H1 (cell line): ENCODE measurements at regions not wholly inside any gene's neighbourhood (a gene's known extent, or its start where the extent isn't known, plus 50 kb on each side); places are given as distances from the start of the nearest gene placed in this dataset.

Experiments used
- CTCF ChIA-PET: fragments of 300-600 bp; sonication (Branson Sonifier 250); formaldehyde crosslinking; loops from one replicate; lab custom pipeline; 2021; ENCODE audit not compliant: partially characterized antibody; lab: Charles Lee
- POLR2A ChIA-PET: fragments of 300-600 bp; sonication (Branson Sonifier 250); formaldehyde crosslinking; loops from one replicate; lab custom pipeline; 2021; ENCODE audit warnings: inconsistent platforms; ENCODE audit not compliant: partially characterized antibody; lab: Charles Lee
- DNase-seq, 2 experiments: peaks; one replicate each; pipeline versions ENCODE4 v3.0.0 to v3.0.0-alpha.2; 2010 to 2022; ENCODE audit warnings: low spot score in 2 of 2, low read depth in 1 of 2, mixed read lengths in 1 of 2
- FAIRE-seq: peaks from 2 replicates; lab custom pipeline; 2011; peaks lifted over from hg19 to GRCh38; lab: Jason Lieb, UNC
- H2AFZ ChIP-seq: 2 replicates; pipeline ENCODE4 v1.8.1; 2012; ENCODE audit warnings: low read length, inconsistent platforms
- H2AK5ac ChIP-seq: 2 replicates; pipeline ENCODE4 v1.6.1; 2013; ENCODE audit warnings: low read depth, low read length
- H2BK120ac ChIP-seq: replicated peaks from 2 replicates; pipeline ENCODE3; 2013; ENCODE audit warnings: low read depth, low read length, inconsistent platforms
- H2BK12ac ChIP-seq: 2 replicates; pipeline ENCODE4 v1.6.1; 2013; ENCODE audit warnings: low read depth, low read length
- H2BK15ac ChIP-seq: 2 replicates; pipeline ENCODE4 v1.6.1; 2013; ENCODE audit warnings: low read length
- H2BK20ac ChIP-seq: 2 replicates; pipeline ENCODE4 v1.6.1; 2013; ENCODE audit warnings: low read length
- H2BK5ac ChIP-seq: 2 replicates; pipeline ENCODE4 v1.6.1; 2013; ENCODE audit warnings: low read depth, low read length
- H3K14ac ChIP-seq: 2 replicates; pipeline ENCODE4 v1.6.1; 2013; ENCODE audit warnings: inconsistent platforms; ENCODE audit not compliant: insufficient read length
- H3K18ac ChIP-seq: 2 replicates; pipeline ENCODE4 v1.6.1; 2013; ENCODE audit warnings: low read length; ENCODE audit errors: extremely low read depth
- H3K23ac ChIP-seq: 2 replicates; pipeline ENCODE4 v1.6.1; 2013; ENCODE audit warnings: inconsistent platforms; ENCODE audit not compliant: insufficient read length
- H3K23me2 ChIP-seq: 2 replicates; pipeline ENCODE4 v1.6.1; 2013; ENCODE audit warnings: low read depth, low read length
- H3K27ac ChIP-seq: 2 replicates; pipeline ENCODE4 v1.6.1; 2011; ENCODE audit warnings: low read depth, low read length, inconsistent platforms
- H3K27me3 ChIP-seq, 4 experiments: replicated peaks in 1 of 4; 1 replicate in 1 of 4; 2 replicates in 3 of 4; pipeline versions ENCODE4 v1.6.1 to v1.8.1; 2011 to 2013; ENCODE audit warnings: low read length in 3 of 4, mild to moderate bottlenecking in 3 of 4, inconsistent platforms in 2 of 4, mixed read lengths in 2 of 4, moderate library complexity in 1 of 4; ENCODE audit not compliant: control insufficient read depth in 3 of 4, insufficient read depth in 3 of 4; ENCODE audit errors: extremely low read depth in 1 of 4
- H3K36me3 ChIP-seq, 4 experiments: 2 replicates each; pipeline versions ENCODE4 v1.6.1 to v1.8.1; 2011 to 2013; ENCODE audit warnings: mild to moderate bottlenecking in 4 of 4, low read length in 3 of 4, moderate library complexity in 2 of 4, control low read depth in 1 of 4, inconsistent platforms in 1 of 4; ENCODE audit not compliant: insufficient read depth in 4 of 4, control insufficient read depth in 2 of 4
- H3K4ac ChIP-seq: replicated peaks from 2 replicates; pipeline ENCODE3; 2013; ENCODE audit warnings: low read length, low read depth, mixed read lengths, inconsistent platforms; ENCODE audit not compliant: insufficient read length
- H3K4me1 ChIP-seq, 4 experiments: replicated peaks in 1 of 4; 1 replicate in 1 of 4; 2 replicates in 3 of 4; pipeline versions ENCODE4 v1.6.1 to v1.8.1; 2011 to 2013; ENCODE audit warnings: low read length in 3 of 4, inconsistent platforms in 2 of 4, mixed read lengths in 1 of 4; ENCODE audit not compliant: insufficient read depth in 4 of 4, control insufficient read depth in 3 of 4
- H3K4me2 ChIP-seq, 2 experiments: 2 replicates each; pipeline versions ENCODE4 v1.6.1 to v1.8.1; 2011 to 2013; ENCODE audit warnings: low read depth in 2 of 2, low read length in 2 of 2, control low read depth in 1 of 2, inconsistent platforms in 1 of 2, mild to moderate bottlenecking in 1 of 2; ENCODE audit not compliant: insufficient read depth in 1 of 2
- H3K4me3 ChIP-seq, 4 experiments: fragments of 200-600, 300-600 bp in 1 of 4; sonication (generic), shearing (Covaris generic), sonication (Bioruptor Twin) in 1 of 4; 2 replicates each; pipeline versions ENCODE4 v1.5.1 to v1.8.1; 2011 to 2016; ENCODE audit warnings: low read length in 4 of 4, low read depth in 3 of 4, control low read depth in 2 of 4, inconsistent platforms in 2 of 4, mild to moderate bottlenecking in 2 of 4, mixed read lengths in 1 of 4, moderate library complexity in 1 of 4; ENCODE audit not compliant: insufficient read depth in 2 of 4; ENCODE audit errors: extremely low read depth in 1 of 4
- H3K56ac ChIP-seq: replicated peaks from 2 replicates; pipeline ENCODE3; 2013; ENCODE audit warnings: low read depth, mild to moderate bottlenecking, mixed read lengths, low read length, inconsistent platforms; ENCODE audit not compliant: insufficient read length
- H3K79me1 ChIP-seq: 2 replicates; pipeline ENCODE4 v1.6.1; 2013; ENCODE audit warnings: low read depth, low read length, control low read depth
- H3K79me2 ChIP-seq, 2 experiments: 2 replicates each; pipeline versions ENCODE4 v1.6.1 to v1.8.1; 2012 to 2013; ENCODE audit warnings: low read length in 2 of 2, mild to moderate bottlenecking in 2 of 2, inconsistent platforms in 1 of 2; ENCODE audit not compliant: insufficient read depth in 2 of 2, control insufficient read depth in 1 of 2
- H3K9ac ChIP-seq, 4 experiments: replicated peaks in 1 of 4; 1 replicate in 1 of 4; 2 replicates in 3 of 4; pipeline versions ENCODE4 v1.6.1 to v1.8.1; 2011 to 2013; ENCODE audit warnings: low read depth in 3 of 4, low read length in 3 of 4, control low read depth in 2 of 4, mild to moderate bottlenecking in 2 of 4, moderate library complexity in 2 of 4, inconsistent platforms in 1 of 4; ENCODE audit errors: extremely low read depth in 1 of 4
- H3K9me3 ChIP-seq, 2 experiments: 2 replicates each; pipeline versions ENCODE4 v1.6.1 to v1.8.1; 2012 to 2013; ENCODE audit warnings: mild to moderate bottlenecking in 2 of 2, moderate library complexity in 2 of 2, control low read depth in 1 of 2, inconsistent platforms in 1 of 2, low read depth in 1 of 2, low read length in 1 of 2, mixed read lengths in 1 of 2; ENCODE audit not compliant: insufficient read depth in 2 of 2
- H4K20me1 ChIP-seq, 2 experiments: replicated peaks in 1 of 2; 2 replicates each; pipeline versions ENCODE3 to v1.8.1; 2011 to 2013; ENCODE audit warnings: inconsistent platforms in 2 of 2, low read length in 2 of 2, mild to moderate bottlenecking in 1 of 2; ENCODE audit not compliant: insufficient read depth in 2 of 2, control insufficient read depth in 1 of 2
- H4K5ac ChIP-seq: 2 replicates; pipeline ENCODE4 v1.6.1; 2013; ENCODE audit warnings: low read length, low read depth, mixed read lengths, inconsistent platforms; ENCODE audit not compliant: insufficient read length
- H4K8ac ChIP-seq: 2 replicates; pipeline ENCODE4 v1.8.0; 2013; ENCODE audit warnings: mild to moderate bottlenecking, moderate library complexity, low read length, inconsistent platforms; ENCODE audit not compliant: insufficient read depth; ENCODE audit errors: extremely low read depth
- H4K91ac ChIP-seq: replicated peaks from 2 replicates; pipeline ENCODE3; 2013; ENCODE audit warnings: low read length, mixed read lengths, inconsistent platforms; ENCODE audit not compliant: insufficient read length
- BCL11A ChIP-seq, 2 experiments: IDR thresholded peaks; one replicate each; pipeline ENCODE4 v1.6.1; 2011; ENCODE audit warnings: low read depth in 2 of 2, low read length in 2 of 2, mild to moderate bottlenecking in 2 of 2
- CBX8 ChIP-seq: fragments of 300-800, 300-1000 bp; sonication (generic); IDR thresholded peaks from 2 replicates; pipeline ENCODE4 v1.7.1; 2016; ENCODE audit warnings: low read depth, low read length, borderline replicate concordance
- CHD2 ChIP-seq: IDR thresholded peaks from 2 replicates; pipeline ENCODE4 v1.6.1; 2012; ENCODE audit warnings: low read length, improper control_type of control experiment
- EP300 ChIP-seq, 2 experiments: IDR thresholded peaks; 1 replicate in 1 of 2; 2 replicates in 1 of 2; pipeline ENCODE4 v1.6.1; 2011 to 2012; ENCODE audit warnings: low read depth in 2 of 2, low read length in 2 of 2, mild to moderate bottlenecking in 2 of 2, borderline replicate concordance in 1 of 2, inconsistent platforms in 1 of 2, moderate library complexity in 1 of 2
- FOSL1 ChIP-seq: IDR thresholded peaks from 2 replicates; pipeline ENCODE4 v1.6.1; 2011; ENCODE audit warnings: mild to moderate bottlenecking, low read depth, low read length, moderate library complexity; ENCODE audit not compliant: insufficient read depth
- HDAC2 ChIP-seq, 2 experiments: fragments of 300-600 bp in 1 of 2; sonication (generic) in 1 of 2; IDR thresholded peaks; 2 replicates each; pipeline ENCODE4 v1.6.1; 2011 to 2012; ENCODE audit warnings: low read depth in 2 of 2, low read length in 2 of 2, mild to moderate bottlenecking in 2 of 2, moderate library complexity in 2 of 2, borderline replicate concordance in 1 of 2, inconsistent platforms in 1 of 2
- POU5F1 ChIP-seq: IDR thresholded peaks from 2 replicates; pipeline ENCODE4 v1.6.1; 2011; ENCODE audit warnings: low read depth, mild to moderate bottlenecking, low read length, moderate library complexity
- RAD21 ChIP-seq, 2 experiments: IDR thresholded peaks in 1 of 2; conservative IDR thresholded peaks in 1 of 2; 2 replicates each; pipeline ENCODE4 v1.6.1; 2011; ENCODE audit warnings: low read depth in 2 of 2, low read length in 2 of 2, improper control_type of control experiment in 1 of 2, inconsistent platforms in 1 of 2, mild to moderate bottlenecking in 1 of 2, moderate library complexity in 1 of 2
- RNF2 ChIP-seq: fragments of 200-900, 300-1000 bp; sonication (generic); IDR thresholded peaks from 2 replicates; pipeline ENCODE4 v1.7.1; 2016; ENCODE audit warnings: borderline replicate concordance, low read depth, mild to moderate bottlenecking, antibody characterized with exemption, low read length; ENCODE audit not compliant: poor library complexity, severe bottlenecking; ENCODE audit errors: missing control alignments
- SIRT6 ChIP-seq: IDR thresholded peaks from one replicate; pipeline ENCODE4 v1.7.1; 2012; ENCODE audit warnings: low read length, inconsistent platforms
- SUZ12 ChIP-seq: fragments of 200-600 bp; sonication (generic); IDR thresholded peaks from 2 replicates; pipeline ENCODE4 v1.6.1; 2012; ENCODE audit warnings: mild to moderate bottlenecking, inconsistent platforms, low read length, moderate library complexity, mixed read lengths
- USF2 ChIP-seq: IDR thresholded peaks from 2 replicates; pipeline ENCODE4 v1.6.1; 2011; ENCODE audit warnings: low read length, improper control_type of control experiment
- WGBS, 2 experiments: shearing (Covaris generic) in 1 of 2; methylation state at CpG; one replicate each; pipeline versions ENCODE4 v1.1.6 to v1.1.7; 2013 to 2015; ENCODE audit warnings: low lambda C conversion rate in 2 of 2, mixed read lengths in 2 of 2, inconsistent platforms in 1 of 2, low coverage in 1 of 2, missing lambda C conversion rate in 1 of 2; ENCODE audit not compliant: insufficient replicate concordance in 2 of 2, insufficient coverage in 1 of 2, insufficient read length in 1 of 2; ENCODE audit errors: extremely low coverage in 1 of 2, missing lambda C conversion rate in 1 of 2; 5-methylcytosine and 5-hydroxymethylcytosine counted together

DNA sequence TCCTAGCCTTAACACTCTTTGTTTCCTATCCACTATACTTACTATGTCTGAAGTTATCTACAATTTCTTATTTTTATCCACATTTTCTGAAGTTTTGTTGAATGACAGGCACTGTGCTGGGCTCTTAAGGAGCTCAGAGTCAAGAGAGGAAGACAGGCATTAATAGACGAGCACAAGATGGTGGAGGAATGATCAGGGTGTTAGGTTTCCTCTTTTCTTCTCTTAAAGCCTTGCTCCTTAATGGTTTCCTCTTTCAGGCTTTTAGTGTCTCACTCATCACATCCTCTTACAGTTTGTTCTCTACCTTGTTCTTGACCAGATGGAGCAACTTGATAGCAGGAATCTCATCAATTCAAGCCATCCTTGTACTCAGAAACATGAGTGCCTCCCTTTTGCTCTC lies 52.9 kb upstream of the BCL6 start:
- no peaks in the 10 kb centered on the region; the same call in 1 of the 2 replicates for H3K23me2 ChIP-seq
- H3K79me2 ChIP-seq, result no peaks in the 10 kb centered on the region
- no peak overlapping the region for H3K27ac ChIP-seq
- no peak overlapping the region for H2BK5ac ChIP-seq
- no peaks in the 10 kb centered on the region for H3K36me3 ChIP-seq
- H3K9ac ChIP-seq, result no peak overlapping the region
- H2BK12ac ChIP-seq, result no peak overlapping the region
- H2BK120ac ChIP-seq, result no peak overlapping the region
- peaks cover 0 to 1% (median 0%) of the 10 kb centered on the region in 4 experiments; a peak in 1 of 7 replicates for H3K27me3 ChIP-seq
- no peak overlapping the region for H3K18ac ChIP-seq
- ChIA-PET CTCF (no interaction called here), POLR2A (interaction anchor here (0.6 kb wide), 1 partner anchor 12 kb away, joined by 3 read pairs; no protein-coding TSS in a partner anchor)
- H3K4me2 ChIP-seq, result no peak overlapping the region
- no peaks in the 10 kb centered on the region for H3K9me3 ChIP-seq
- H2AFZ ChIP-seq, result no peak overlapping the region
- 82% methylated on average over 1 of the region's 1 CpG; no CpG with 5 or more reads in 1 of the 2 experiments for WGBS, 2 experiments
- H3K23ac ChIP-seq, result no peak overlapping the region
- no peak overlapping the region for H3K4me3 ChIP-seq
- no peak overlapping the region for H2BK20ac ChIP-seq
- no peak for DNase-seq
- no peaks in the 10 kb centered on the region for H3K79me1 ChIP-seq
- H4K5ac ChIP-seq, result no peak overlapping the region
- H4K8ac ChIP-seq, result no peak overlapping the region
- no peak overlapping the region for H3K14ac ChIP-seq
- H4K91ac ChIP-seq, result no peak overlapping the region
- H3K4me1 ChIP-seq, result no peaks in the 10 kb centered on the region
- H3K56ac ChIP-seq, result no peak overlapping the region
- no peak overlapping the region for H2BK15ac ChIP-seq
- no peak overlapping the region for H3K4ac ChIP-seq
- no peak for FAIRE-seq
- no peak overlapping the region for H2AK5ac ChIP-seq
- no peaks in the 10 kb centered on the region for H4K20me1 ChIP-seq
- no peak for TF ChIP-seq SIRT6
- no peak for TF ChIP-seq CBX8
- TF ChIP-seq FOSL1, result no peak
- TF ChIP-seq USF2, result no peak
- TF ChIP-seq BCL11A (IDR thresholded peaks at IDR 0.05; ENCODE audit: low read depth in 2 of 2, low read length in 2 of 2), result no peak
- no peak for TF ChIP-seq POU5F1
- TF ChIP-seq CHD2, result no peak
- no peak for TF ChIP-seq SUZ12
- TF ChIP-seq HDAC2 (IDR thresholded peaks at IDR 0.05; ENCODE audit: borderline replicate concordance in 1 of 2, low read depth in 2 of 2, low read length in 2 of 2), result no peak
- TF ChIP-seq RAD21 (IDR thresholded peaks at IDR 0.05 in 1 of 2, conservative IDR thresholded peaks at IDR 0.05 in 1 of 2; ENCODE audit: low read depth in 2 of 2, low read length in 2 of 2), result no peak
- TF ChIP-seq EP300 (IDR thresholded peaks at IDR 0.05; ENCODE audit: borderline replicate concordance in 1 of 2, low read depth in 2 of 2, low read length in 2 of 2), result no peak
- TF ChIP-seq RNF2, result no peak
